ENCODE measurements at regions not wholly inside any gene's neighbourhood (a gene's known extent, or its start where the extent isn't known, plus 50 kb on each side); places are given as distances from the start of the nearest gene placed in this dataset.

DNA sequence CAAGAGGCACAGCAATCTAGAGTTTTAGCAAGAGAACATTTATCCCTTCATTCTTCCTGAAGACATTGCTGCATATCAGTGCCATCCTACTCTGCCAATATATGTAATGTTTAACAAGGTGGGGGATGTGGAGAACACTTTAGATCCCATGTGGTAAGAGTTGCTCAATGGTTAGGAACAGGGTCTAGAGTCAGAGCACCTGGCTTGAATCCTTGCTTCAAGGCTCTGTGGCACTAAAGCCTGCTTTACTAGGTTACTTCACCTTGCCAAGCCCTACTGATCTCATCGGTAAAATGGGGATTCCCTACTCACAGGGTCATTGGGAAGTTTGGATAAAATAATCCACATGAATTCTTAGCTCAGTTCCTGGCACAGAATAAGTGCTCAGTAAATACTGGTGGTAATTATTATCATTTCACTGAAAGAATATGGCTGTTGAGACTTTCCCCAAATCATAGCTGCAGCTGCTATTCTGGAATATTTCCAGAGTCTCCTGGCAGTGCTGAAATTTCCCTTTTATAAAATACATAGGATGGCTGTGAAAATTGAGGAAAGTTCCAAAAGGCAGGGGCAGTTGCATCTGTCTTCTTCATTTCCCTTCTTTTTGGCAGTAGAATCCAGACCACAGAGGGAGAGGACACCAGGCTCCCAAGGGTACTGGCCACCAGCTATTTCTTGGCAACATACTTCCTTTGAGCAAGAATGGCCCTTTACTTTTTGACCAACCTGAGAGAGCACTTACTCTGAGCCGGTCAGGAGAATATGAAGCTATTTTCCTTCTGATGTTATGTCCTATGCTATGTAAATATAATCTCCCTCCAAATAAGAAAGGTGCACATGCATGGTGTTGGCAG, 142.8 kb downstream of the PALM2AKAP2 start:
- H3K9me3 Mint-ChIP-seq, result no peaks in the 10 kb centered on the region
- peaks cover 3% of the 10 kb centered on the region for H3K36me3 Mint-ChIP-seq (ENCODE audit: low read depth)
- H3K27me3 Mint-ChIP-seq, result no peaks in the 10 kb centered on the region
- no peak overlapping the region for H3K27ac Mint-ChIP-seq
- no peak for DNase-seq
- H3K4me1 Mint-ChIP-seq, result peaks cover 36% of the 10 kb centered on the region
- H3K4me3 Mint-ChIP-seq, result no peak overlapping the region
- POLR2A ChIA-PET, result interaction anchor here (0.5 kb wide), 1 partner anchor 129 kb away, joined by 3 read pairs; no protein-coding TSS in a partner anchor
- CTCF ChIA-PET, result interaction anchor here (0.9 kb wide), 1 partner anchor 19 kb away, joined by 3 read pairs; no protein-coding TSS in a partner anchor

DNA sequence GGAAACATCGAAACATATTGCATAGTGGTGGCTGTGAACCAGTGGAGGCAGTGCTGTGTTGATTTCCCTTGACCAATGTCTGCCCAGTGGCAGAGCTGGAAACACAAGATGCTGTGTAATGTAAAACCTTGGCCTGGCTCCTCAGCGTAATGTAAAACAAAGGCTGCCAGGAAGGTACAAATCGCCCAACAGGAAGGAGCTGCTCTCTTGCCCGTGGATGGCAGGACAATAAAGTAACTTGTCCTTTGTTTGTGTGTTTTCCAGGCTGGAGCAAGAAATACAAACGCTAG, 143.4 kb downstream of the PALM2AKAP2 start:
- ChIA-PET CTCF (interaction anchor here (0.9 kb wide), 1 partner anchor 19 kb away, joined by 3 read pairs; no protein-coding TSS in a partner anchor), POLR2A (no interaction called here)
- Mint-ChIP-seq H3K9me3 (no peaks in the 10 kb centered on the region), H3K4me3 (no peak overlapping the region), H3K27me3 (no peaks in the 10 kb centered on the region), H3K4me1 (peaks cover 30% of the 10 kb centered on the region), H3K27ac (no peak overlapping the region), H3K36me3 (ENCODE audit: low read depth) (peaks cover 3% of the 10 kb centered on the region)
- no peak for DNase-seq

DNA sequence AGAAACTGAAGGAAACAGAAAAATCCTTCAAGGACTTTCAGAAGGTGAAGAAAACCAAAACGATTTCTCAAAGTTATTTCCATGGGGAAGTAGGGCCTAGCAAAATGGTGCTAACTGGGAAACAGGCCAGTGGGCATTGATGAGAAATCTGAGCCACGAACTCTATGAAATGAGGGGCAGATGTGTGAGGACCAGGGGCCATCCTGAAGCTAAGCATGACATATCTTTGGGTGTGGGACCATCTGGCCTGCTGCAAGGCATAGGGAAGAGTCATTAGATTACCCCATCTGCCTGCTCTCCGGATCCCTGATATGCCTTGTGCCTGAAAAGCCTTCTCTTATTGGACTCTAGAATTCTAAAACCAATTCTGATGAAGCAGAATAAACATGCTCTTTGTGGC, 143.8 kb downstream of the PALM2AKAP2 start:
- CTCF ChIA-PET, result interaction anchor here (0.9 kb wide), 1 partner anchor 20 kb away, joined by 3 read pairs; no protein-coding TSS in a partner anchor
- H3K27me3 Mint-ChIP-seq, result no peaks in the 10 kb centered on the region

DNA sequence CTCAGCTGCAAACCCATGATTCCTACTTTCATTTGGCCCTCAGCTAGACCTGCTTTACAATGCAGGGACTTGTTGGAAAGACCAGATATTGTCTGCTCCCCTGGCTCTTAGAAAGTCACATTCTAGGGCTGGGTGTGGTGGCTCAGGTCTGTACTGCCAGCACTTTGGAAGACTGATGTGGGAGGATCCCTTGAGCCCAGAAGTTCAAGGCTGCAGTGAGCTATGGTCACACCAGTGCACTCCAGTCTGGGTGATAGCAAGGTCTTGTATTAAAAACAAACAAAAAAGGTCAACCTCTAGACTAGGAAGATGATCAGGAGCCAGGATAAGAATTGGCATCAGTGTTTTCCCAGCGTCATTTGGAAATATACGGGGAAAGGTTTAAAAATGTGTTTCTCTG, 145.8 kb downstream of the PALM2AKAP2 start:
- ChIA-PET CTCF (no interaction called here), POLR2A (no interaction called here)
- H3K4me3 Mint-ChIP-seq, result no peak overlapping the region
- peaks cover 20% of the 10 kb centered on the region for H3K4me1 Mint-ChIP-seq
- no peak overlapping the region for H3K27ac Mint-ChIP-seq
- no peaks in the 10 kb centered on the region for H3K36me3 Mint-ChIP-seq (ENCODE audit: low read depth)
- DNase-seq, result no peak
- H3K9me3 Mint-ChIP-seq, result no peaks in the 10 kb centered on the region
- peaks cover 4% of the 10 kb centered on the region for H3K27me3 Mint-ChIP-seq

More for the DNA sequence above, 143.8 kb downstream of the PALM2AKAP2 start:
- POLR2A ChIA-PET, result no interaction called here
- Mint-ChIP-seq H3K9me3 (no peaks in the 10 kb centered on the region), H3K27ac (no peak overlapping the region), H3K4me3 (no peak overlapping the region), H3K36me3 (ENCODE audit: low read depth) (peaks cover 3% of the 10 kb centered on the region), H3K4me1 (peaks cover 26% of the 10 kb centered on the region)
- DNase-seq, result no peak

- Mint-ChIP-seq H3K4me1 (peaks cover 18% of the 10 kb centered on the region), H3K9me3 (no peaks in the 10 kb centered on the region), H3K4me3 (peak overlapping the region; percentile 15), H3K27me3 (peaks cover 4% of the 10 kb centered on the region), H3K36me3 (ENCODE audit: low read depth) (no peaks in the 10 kb centered on the region), H3K27ac (no peak overlapping the region)
- ChIA-PET POLR2A (no interaction called here), CTCF (no interaction called here)
- no peak for DNase-seq
These were observed 146.4 kb downstream of the PALM2AKAP2 start for GRCh38 chr9:109926421-109926869.

DNA sequence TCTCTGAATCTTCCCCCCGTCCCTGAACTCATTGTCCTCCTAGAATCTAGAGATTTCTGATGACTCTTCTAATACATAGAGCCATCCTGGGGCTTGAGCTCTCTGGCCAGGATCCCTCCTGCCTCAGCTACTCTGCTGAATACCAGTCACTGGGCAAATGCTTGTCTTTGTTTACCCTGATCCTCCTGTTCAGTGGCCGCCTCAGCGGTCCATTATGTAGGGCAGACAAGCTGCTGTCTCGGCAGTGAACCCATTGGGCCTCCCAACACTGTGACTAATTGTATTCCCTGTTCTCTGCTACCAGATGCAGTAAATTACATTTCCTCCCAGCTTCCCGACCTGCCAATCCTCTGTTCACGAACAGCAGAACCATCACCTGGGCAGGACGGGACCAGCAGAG, 151.6 kb downstream of the PALM2AKAP2 start:
- ChIA-PET POLR2A (no interaction called here), CTCF (interaction anchor here (1.3 to 1.7 kb wide), 2 partner anchors 13 to 19 kb away, joined by 4 read pairs; no protein-coding TSS in a partner anchor)
- no peak for DNase-seq
- H3K27ac Mint-ChIP-seq, result no peak overlapping the region
- no peaks in the 10 kb centered on the region for H3K36me3 Mint-ChIP-seq (ENCODE audit: low read depth)
- peaks cover 1% of the 10 kb centered on the region for H3K9me3 Mint-ChIP-seq
- no peak overlapping the region for H3K4me3 Mint-ChIP-seq
- peaks cover 27% of the 10 kb centered on the region for H3K4me1 Mint-ChIP-seq
- peaks cover 4% of the 10 kb centered on the region for H3K27me3 Mint-ChIP-seq

DNA sequence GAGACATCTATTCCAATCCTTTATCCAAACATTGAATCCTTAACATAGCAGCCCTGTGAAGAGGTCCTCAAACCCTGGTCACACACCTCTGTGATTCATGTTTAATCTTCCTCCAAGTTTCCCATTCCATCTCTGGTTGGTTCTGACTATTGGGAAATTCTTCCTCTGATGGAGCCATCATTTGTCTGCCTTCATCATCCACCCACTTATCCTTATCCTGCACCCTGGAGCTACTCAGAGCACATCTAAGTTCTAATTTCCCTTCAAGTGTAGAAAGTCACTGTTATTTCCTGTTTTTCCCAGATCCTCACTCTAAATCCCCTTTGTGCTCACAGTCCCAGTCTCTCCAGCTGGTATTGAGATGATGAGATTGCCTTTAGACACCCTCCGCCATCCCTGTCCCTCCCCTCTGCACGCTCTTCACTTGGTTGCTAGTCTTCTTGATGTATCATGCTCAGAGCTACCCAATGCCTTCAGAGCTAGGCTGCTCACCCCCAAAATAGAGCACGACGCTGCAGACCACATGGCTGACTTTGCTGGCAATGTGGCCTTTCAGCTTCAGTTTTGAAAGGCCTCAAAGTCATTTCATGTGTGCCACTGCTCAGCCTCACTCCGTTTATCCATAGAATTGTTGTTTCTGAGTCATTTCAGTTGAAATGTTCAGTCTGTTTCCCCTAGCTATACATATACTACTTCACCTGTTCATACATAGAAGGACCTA, 154.3 kb downstream of the PALM2AKAP2 start:
- Mint-ChIP-seq H3K27me3 (peaks cover 4% of the 10 kb centered on the region), H3K4me1 (peaks cover 26% of the 10 kb centered on the region), H3K27ac (no peak overlapping the region), H3K9me3 (peaks cover 1% of the 10 kb centered on the region), H3K4me3 (no peak overlapping the region), H3K36me3 (ENCODE audit: low read depth) (no peaks in the 10 kb centered on the region)
- POLR2A ChIA-PET, result no interaction called here
- DNase-seq, result no peak
- CTCF ChIA-PET, result interaction anchor here (1.3 to 1.4 kb wide), 2 partner anchors 22 to 122 kb away, joined by 3 read pairs; no protein-coding TSS in a partner anchor

GRCh38 chr9:109934857-109935215, 154.8 kb downstream of the PALM2AKAP2 start:
- peaks cover 1% of the 10 kb centered on the region for H3K9me3 Mint-ChIP-seq
- H3K27me3 Mint-ChIP-seq, result peaks cover 4% of the 10 kb centered on the region
- no peak overlapping the region for H3K27ac Mint-ChIP-seq
- no peak overlapping the region for H3K4me3 Mint-ChIP-seq
- ChIA-PET POLR2A (interaction anchor here (1.1 kb wide), 1 partner anchor 32 kb away, joined by 3 read pairs; no protein-coding TSS in a partner anchor), CTCF (interaction anchor here (1.3 to 1.4 kb wide), 2 partner anchors 22 to 122 kb away, joined by 3 read pairs; no protein-coding TSS in a partner anchor)
- peaks cover 26% of the 10 kb centered on the region for H3K4me1 Mint-ChIP-seq
- no peak for DNase-seq
- H3K36me3 Mint-ChIP-seq (ENCODE audit: low read depth), result no peaks in the 10 kb centered on the region

DNA sequence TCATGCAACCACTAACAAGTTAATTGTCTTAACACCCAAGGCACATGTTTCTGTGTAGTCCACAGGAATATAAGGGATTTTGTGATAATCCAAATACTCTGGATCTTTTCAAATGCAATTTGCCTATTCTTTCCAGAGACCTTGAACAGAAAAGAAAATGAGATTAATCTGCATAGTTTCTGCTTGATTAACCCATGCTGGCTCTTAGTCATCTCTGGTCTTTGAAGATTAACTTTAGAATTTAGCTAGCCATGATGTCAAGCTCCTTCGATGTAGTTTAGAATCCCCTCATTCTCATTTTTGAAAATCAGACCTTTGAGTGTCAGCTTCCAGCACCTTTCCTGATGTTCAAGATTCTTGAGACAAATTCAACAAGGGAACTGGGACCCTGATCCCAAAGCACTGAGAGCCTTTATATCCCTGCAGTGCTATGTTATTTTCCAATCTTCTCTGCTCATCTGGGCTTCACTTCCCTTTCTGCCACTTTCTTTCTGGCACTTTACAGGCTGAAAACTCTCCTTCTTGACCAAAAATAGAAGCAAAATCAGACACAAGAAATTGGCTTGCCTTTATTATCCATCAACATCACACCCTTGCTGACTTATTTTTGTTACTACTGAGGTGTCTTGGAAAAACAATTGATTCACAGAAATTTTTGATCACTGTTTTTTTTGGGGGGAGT, 155.5 kb downstream of the PALM2AKAP2 start:
- H3K9me3 Mint-ChIP-seq, result peaks cover 1% of the 10 kb centered on the region
- H3K36me3 Mint-ChIP-seq (ENCODE audit: low read depth), result no peaks in the 10 kb centered on the region
- POLR2A ChIA-PET, result interaction anchor here (1.1 kb wide), 1 partner anchor 32 kb away, joined by 3 read pairs; no protein-coding TSS in a partner anchor
- no peak for DNase-seq
- H3K27me3 Mint-ChIP-seq, result peaks cover 3% of the 10 kb centered on the region
- H3K27ac Mint-ChIP-seq, result no peak overlapping the region
- CTCF ChIA-PET, result no interaction called here
- peaks cover 24% of the 10 kb centered on the region for H3K4me1 Mint-ChIP-seq
- no peak overlapping the region for H3K4me3 Mint-ChIP-seq

DNA sequence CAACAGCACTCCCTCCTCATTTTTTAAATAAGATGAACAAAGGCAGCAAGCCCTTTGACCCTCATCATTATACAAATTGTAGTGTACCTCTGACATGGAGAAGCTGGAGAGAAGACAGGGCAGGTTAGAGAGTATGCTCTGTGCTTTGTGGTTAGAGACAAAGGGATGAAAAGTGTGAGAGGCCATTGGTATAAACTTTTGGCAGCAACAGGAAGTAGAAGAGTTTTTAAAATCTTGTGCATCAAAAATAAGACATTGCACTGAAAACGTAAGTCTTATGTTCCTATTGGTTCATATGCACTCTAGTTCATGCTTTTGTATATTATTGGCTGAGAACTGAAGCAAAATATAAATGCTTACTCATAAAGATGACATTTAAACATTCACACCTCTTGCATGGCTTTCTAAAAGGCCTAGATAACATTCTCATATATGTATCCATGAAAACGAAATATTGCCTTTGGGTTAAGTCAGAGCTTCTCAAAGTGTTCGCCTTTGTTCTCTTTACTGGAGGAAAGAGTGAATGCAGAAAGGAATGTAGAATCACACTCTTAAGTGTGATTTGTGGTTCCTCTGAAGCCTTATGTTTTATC, 158.0 kb downstream of the PALM2AKAP2 start:
- no peak overlapping the region for H3K27ac Mint-ChIP-seq
- POLR2A ChIA-PET, result interaction anchor here (1.3 kb wide), 1 partner anchor 19 kb away, joined by 3 read pairs; no protein-coding TSS in a partner anchor
- H3K9me3 Mint-ChIP-seq, result peaks cover 1% of the 10 kb centered on the region
- peaks cover 24% of the 10 kb centered on the region for H3K4me1 Mint-ChIP-seq
- no peak for DNase-seq
- CTCF ChIA-PET, result no interaction called here
- H3K27me3 Mint-ChIP-seq, result no peaks in the 10 kb centered on the region
- H3K36me3 Mint-ChIP-seq (ENCODE audit: low read depth), result peaks cover 7% of the 10 kb centered on the region
- H3K4me3 Mint-ChIP-seq, result no peak overlapping the region

DNA sequence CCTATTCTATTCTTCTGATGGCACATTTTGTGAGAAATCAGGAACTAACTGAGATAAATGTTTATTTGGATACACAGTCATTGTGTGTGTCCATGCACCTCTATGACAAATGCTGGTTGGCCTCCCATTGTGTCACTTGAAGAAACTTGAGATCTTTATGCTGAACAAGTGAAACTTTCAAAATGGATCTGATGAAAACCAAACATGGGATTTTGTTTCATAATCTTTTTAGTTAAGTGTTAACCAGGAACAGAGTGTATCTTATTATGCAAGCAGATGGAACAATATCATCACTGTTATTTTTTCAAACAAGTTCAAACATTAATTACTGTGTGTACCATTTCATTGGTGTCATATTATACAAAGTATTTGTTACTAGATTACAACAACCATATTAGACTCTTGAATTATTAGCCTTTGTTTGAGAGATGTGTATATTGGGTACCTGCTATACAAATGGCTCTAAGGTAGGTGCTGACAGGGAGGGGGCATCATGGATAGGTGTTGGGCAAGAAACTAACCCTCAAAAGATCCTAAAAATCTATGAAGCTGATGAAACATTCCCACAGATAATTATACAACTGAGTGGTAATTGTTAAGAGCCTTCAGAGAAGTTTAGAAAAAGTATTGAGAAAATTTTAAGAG, 159.8 kb downstream of the PALM2AKAP2 start:
- no peak for DNase-seq
- no peak overlapping the region for H3K4me3 Mint-ChIP-seq
- CTCF ChIA-PET, result no interaction called here
- peaks cover 4% of the 10 kb centered on the region for H3K9me3 Mint-ChIP-seq
- H3K27me3 Mint-ChIP-seq, result no peaks in the 10 kb centered on the region
- H3K27ac Mint-ChIP-seq, result no peak overlapping the region
- H3K36me3 Mint-ChIP-seq (ENCODE audit: low read depth), result peaks cover 7% of the 10 kb centered on the region
- POLR2A ChIA-PET, result no interaction called here
- H3K4me1 Mint-ChIP-seq, result peaks cover 14% of the 10 kb centered on the region

DNA sequence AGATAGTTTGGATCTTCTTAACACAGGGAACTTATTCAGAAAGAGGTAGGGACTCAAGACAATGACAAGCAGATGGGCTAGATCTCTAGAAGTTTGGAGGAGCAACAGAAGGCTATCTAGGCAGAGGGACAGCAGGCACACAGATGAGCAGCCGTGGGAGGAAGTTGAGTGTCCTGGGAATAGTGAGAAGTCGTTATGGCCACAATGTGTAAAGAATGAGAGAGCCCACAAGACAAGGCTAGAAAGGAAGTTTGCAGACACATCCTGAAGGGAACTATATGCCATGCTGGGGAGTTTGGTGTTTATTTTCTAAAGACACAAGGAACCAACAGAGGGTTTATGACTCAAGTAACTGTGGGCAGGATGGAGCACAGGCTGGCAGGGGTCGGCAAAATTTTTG, 160.6 kb downstream of the PALM2AKAP2 start:
- peaks cover 8% of the 10 kb centered on the region for H3K4me1 Mint-ChIP-seq
- H3K9me3 Mint-ChIP-seq, result peaks cover 4% of the 10 kb centered on the region
- DNase-seq, result no peak
- H3K4me3 Mint-ChIP-seq, result no peak overlapping the region
- ChIA-PET POLR2A (no interaction called here), CTCF (no interaction called here)
- no peak overlapping the region for H3K27ac Mint-ChIP-seq
- H3K36me3 Mint-ChIP-seq (ENCODE audit: low read depth), result peaks cover 7% of the 10 kb centered on the region
- H3K27me3 Mint-ChIP-seq, result no peaks in the 10 kb centered on the region
